ENCODE measurements at regions not wholly inside any gene's neighbourhood (a gene's known extent, or its start where the extent isn't known, plus 50 kb on each side); places are given as distances from the start of the nearest gene placed in this dataset.
"Not testable (repeated sequence)": the region's sequence is repeated elsewhere in the genome, so short reads cannot be mapped to it uniquely, and the experiment has no call there.

GRCh38 chr7:56491636-56492425 lies 375.6 kb upstream of the NUPR2 start:
- DNase-seq (ENCODE audit: low spot score in 2 of 2) = no peak
- H3K4me1 ChIP-seq = no peaks in the 10 kb centered on the region
- H3K27me3 ChIP-seq (ENCODE audit: low read depth) = no peaks in the 10 kb centered on the region
- H3K4me3 ChIP-seq = no peak overlapping the region
- H3K9me3 ChIP-seq = no peaks in the 10 kb centered on the region; the same call in 1 of the 2 replicates
- in situ Hi-C loops (cut with MboI; ENCODE audit: low sequenced_read_pairs) = no loop called here
- H3K36me3 ChIP-seq (replicated peaks) = no peaks in the 10 kb centered on the region

GRCh38 chr7:56483861-56484550 lies 367.8 kb upstream of the NUPR2 start:
- no peaks in the 10 kb centered on the region for H3K9me3 ChIP-seq
- no peak for DNase-seq (ENCODE audit: low spot score in 2 of 2)
- in situ Hi-C loops (cut with MboI; ENCODE audit: low sequenced_read_pairs) = no loop called here
- no peaks in the 10 kb centered on the region for H3K36me3 ChIP-seq (replicated peaks)
- H3K4me1 ChIP-seq = no peaks in the 10 kb centered on the region
- H3K4me3 ChIP-seq = no peak overlapping the region
- no peaks in the 10 kb centered on the region for H3K27me3 ChIP-seq (ENCODE audit: low read depth)

DNA sequence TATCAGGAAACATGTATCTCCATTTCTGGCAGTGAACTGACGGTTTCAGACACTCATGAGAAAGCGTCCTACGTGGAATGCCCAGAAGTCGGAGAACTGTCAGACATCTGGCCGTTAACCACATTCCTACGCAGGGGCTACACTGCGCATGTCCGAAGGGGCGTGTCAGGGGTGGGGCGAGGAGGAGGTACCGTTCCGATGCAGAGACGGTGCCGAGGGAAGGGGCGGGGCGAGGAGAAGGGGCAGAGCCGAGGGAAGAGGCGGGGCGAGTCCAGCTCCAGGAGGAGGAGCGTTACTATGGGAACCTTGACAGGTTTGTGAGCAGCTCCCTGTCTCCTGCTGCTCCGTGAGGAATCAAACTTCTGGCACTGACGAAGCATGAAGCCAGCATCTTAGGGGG lies 366.9 kb upstream of the NUPR2 start:
- Histone ChIP-seq H3K9me3 (no peaks in the 10 kb centered on the region), H3K4me3 (no peak overlapping the region)
- in situ Hi-C loops (cut with MboI; ENCODE audit: low sequenced_read_pairs) = no loop called here

DNA sequence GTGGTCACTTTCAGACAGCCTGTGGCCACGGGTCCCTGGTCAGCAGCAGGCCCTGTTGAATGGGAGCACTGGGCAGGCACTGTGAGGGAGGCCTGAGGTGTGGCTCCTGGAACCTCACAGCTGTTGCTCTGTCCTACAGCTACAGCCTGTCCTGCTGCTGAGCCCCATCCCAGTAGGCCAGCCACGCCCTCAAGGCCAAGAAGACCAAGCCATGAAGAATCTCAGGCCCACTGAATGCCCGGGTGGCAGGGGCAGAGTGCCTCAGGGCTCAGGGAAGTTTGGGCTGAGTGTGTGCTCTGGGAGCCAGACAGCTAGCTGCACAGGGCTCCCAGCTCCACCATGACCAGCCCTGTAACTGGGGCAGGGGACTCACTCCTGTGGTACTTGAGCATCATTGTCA lies 363.5 kb upstream of the NUPR2 start:
- Histone ChIP-seq H3K4me3 (no peak overlapping the region), H3K9me3 (no peaks in the 10 kb centered on the region), H3K27me3 (ENCODE audit: low read depth) (no peaks in the 10 kb centered on the region), H3K4me1 (no peaks in the 10 kb centered on the region), H3K36me3 (replicated peaks) (no peaks in the 10 kb centered on the region)
- DNase-seq (ENCODE audit: low spot score in 2 of 2) = no peak
- in situ Hi-C loops (cut with MboI; ENCODE audit: low sequenced_read_pairs) = no loop called here

More for the DNA sequence above, 366.9 kb upstream of the NUPR2 start:
- DNase-seq (ENCODE audit: low spot score in 2 of 2) = no peak
- H3K4me1 ChIP-seq = no peaks in the 10 kb centered on the region
- H3K27me3 ChIP-seq (ENCODE audit: low read depth) = no peaks in the 10 kb centered on the region
- no peaks in the 10 kb centered on the region for H3K36me3 ChIP-seq (replicated peaks)

GRCh38 chr7:56479136-56479535 lies 362.9 kb upstream of the NUPR2 start:
- H3K9me3 ChIP-seq = no peaks in the 10 kb centered on the region
- H3K4me3 ChIP-seq = no peak overlapping the region
- DNase-seq (ENCODE audit: low spot score in 2 of 2) = no peak
- in situ Hi-C loops (cut with MboI; ENCODE audit: low sequenced_read_pairs) = no loop called here
- no peaks in the 10 kb centered on the region for H3K36me3 ChIP-seq (replicated peaks)
- H3K4me1 ChIP-seq = no peaks in the 10 kb centered on the region
- no peaks in the 10 kb centered on the region for H3K27me3 ChIP-seq (ENCODE audit: low read depth)

GRCh38 chr7:56474271-56474670 lies 358.1 kb upstream of the NUPR2 start:
- Histone ChIP-seq H3K27me3 (ENCODE audit: low read depth) (no peaks in the 10 kb centered on the region), H3K9me3 (no peaks in the 10 kb centered on the region), H3K4me3 (no peak overlapping the region), H3K4me1 (no peaks in the 10 kb centered on the region), H3K36me3 (replicated peaks) (no peaks in the 10 kb centered on the region)
- in situ Hi-C loops (cut with MboI; ENCODE audit: low sequenced_read_pairs) = no loop called here
- no peak for DNase-seq (ENCODE audit: low spot score in 2 of 2)

DNA sequence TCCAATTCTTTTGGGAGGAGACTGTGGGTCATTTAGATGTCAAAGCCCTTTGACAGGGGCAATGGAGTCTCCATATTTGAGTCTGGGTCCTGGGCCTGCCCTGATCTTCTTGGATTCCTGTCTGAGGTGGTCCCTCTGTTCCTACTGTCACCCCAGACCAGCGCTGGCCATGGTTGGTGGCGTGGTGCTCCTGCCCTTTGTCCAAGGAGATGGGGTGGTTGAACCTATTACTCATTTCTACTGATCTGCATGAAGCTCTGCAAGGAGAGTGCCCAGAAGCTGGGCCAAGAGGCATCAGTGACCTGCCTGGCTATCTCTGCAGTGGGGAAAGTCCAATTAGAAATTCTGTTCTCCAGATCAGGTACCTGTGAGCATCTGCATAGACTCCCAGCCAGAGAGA lies 355.6 kb upstream of the NUPR2 start:
- Histone ChIP-seq H3K4me3 (no peak overlapping the region), H3K36me3 (replicated peaks) (no peaks in the 10 kb centered on the region), H3K27me3 (ENCODE audit: low read depth) (no peaks in the 10 kb centered on the region), H3K9me3 (no peaks in the 10 kb centered on the region; the same call in 1 of the 2 replicates), H3K4me1 (no peaks in the 10 kb centered on the region)
- DNase-seq (ENCODE audit: low spot score in 2 of 2) = no peak
- in situ Hi-C loops (cut with MboI; ENCODE audit: low sequenced_read_pairs) = no loop called here

DNA sequence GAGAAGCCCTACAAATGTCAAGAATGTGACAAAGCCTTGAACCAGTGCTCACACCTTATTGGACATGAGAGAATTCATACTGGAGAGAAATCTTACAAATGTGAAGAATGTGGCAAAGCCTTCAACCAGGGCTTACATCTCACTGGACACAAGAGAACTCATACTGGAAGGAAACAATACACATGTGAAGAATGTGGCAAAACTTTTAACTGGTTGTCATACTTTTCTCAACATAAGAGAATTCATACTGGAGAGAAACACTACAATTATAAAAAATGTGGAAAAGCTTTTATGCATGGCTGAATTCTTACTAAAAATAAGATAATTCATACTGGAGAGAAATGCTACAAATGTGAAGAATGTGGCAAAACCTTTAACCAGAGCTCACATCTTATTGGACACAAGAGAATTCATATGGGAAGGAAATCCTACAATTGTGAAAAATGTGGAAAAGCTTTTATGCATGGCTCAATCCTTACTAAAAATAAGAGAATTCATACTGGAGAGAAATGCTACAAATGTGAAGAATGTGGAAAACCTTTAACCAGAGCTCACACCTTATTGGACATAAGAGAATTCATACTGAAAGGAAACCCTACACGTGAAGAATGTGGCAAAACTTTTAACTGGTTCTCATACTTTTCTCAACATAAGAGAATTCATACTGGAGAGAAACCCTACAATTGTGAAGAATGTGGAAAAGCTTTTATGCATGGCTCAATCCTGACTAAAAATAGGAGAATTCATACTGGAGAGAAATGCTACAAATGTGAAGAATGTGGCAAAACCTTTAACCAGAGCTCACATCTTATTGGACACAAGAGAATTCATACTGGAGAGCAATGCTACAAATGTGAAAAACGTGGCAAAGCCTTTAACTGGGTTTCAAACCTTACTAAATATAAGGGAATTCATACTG lies 350.6 kb upstream of the NUPR2 start:
- H3K27me3 ChIP-seq (ENCODE audit: low read depth); H3K4me1 ChIP-seq; H3K4me3 ChIP-seq; DNase-seq (ENCODE audit: low spot score in 2 of 2); H3K36me3 ChIP-seq (replicated peaks); H3K9me3 ChIP-seq; in situ Hi-C loops (cut with MboI; ENCODE audit: low sequenced_read_pairs): not testable (repeated sequence)

DNA sequence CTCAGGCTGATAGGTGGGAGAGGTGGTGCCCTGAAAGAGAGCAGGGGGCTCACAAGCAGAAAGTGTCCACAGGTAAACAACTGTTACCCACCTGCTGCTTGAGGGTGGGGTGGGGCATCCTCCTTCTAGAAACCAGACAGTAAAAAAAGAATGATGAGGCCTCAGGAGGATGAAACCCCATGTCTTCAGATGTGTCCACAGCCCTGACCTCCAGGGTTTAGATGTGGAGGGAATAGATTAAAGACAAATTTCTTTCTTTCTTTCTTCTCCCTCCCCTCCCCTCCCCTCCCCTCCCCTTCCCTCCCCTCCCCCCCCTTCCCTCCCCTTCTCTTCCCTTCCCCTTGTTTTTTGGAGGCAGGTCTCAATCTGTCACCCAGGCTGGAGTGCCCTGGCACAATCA lies 333.5 kb upstream of the NUPR2 start:
- Histone ChIP-seq H3K27me3 (ENCODE audit: low read depth) (no peaks in the 10 kb centered on the region), H3K36me3 (replicated peaks) (no peaks in the 10 kb centered on the region), H3K9me3 (no peaks in the 10 kb centered on the region; the same call in 1 of the 2 replicates), H3K4me3 (no peak overlapping the region), H3K4me1 (no peaks in the 10 kb centered on the region)
- DNase-seq (ENCODE audit: low spot score in 2 of 2) = no peak
- in situ Hi-C loops (cut with MboI; ENCODE audit: low sequenced_read_pairs) = no loop called here

- H3K36me3 ChIP-seq (replicated peaks) = no peaks in the 10 kb centered on the region
- no peak overlapping the region for H3K4me3 ChIP-seq
- in situ Hi-C loops (cut with MboI; ENCODE audit: low sequenced_read_pairs) = no loop called here
- H3K9me3 ChIP-seq = no peaks in the 10 kb centered on the region; the same call in 1 of the 2 replicates
- no peaks in the 10 kb centered on the region for H3K27me3 ChIP-seq (ENCODE audit: low read depth)
- H3K4me1 ChIP-seq = no peaks in the 10 kb centered on the region
- no peak for DNase-seq (ENCODE audit: low spot score in 2 of 2)
Observed at GRCh38 chr7:56447864-56448693, 331.9 kb upstream of the NUPR2 start.

GRCh38 chr7:56420528-56420927 lies 304.3 kb upstream of the NUPR2 start:
- H3K4me1 ChIP-seq; H3K4me3 ChIP-seq; in situ Hi-C loops (cut with MboI; ENCODE audit: low sequenced_read_pairs); H3K27me3 ChIP-seq (ENCODE audit: low read depth); H3K36me3 ChIP-seq (replicated peaks); H3K9me3 ChIP-seq; DNase-seq (ENCODE audit: low spot score in 2 of 2): not testable (repeated sequence)

DNA sequence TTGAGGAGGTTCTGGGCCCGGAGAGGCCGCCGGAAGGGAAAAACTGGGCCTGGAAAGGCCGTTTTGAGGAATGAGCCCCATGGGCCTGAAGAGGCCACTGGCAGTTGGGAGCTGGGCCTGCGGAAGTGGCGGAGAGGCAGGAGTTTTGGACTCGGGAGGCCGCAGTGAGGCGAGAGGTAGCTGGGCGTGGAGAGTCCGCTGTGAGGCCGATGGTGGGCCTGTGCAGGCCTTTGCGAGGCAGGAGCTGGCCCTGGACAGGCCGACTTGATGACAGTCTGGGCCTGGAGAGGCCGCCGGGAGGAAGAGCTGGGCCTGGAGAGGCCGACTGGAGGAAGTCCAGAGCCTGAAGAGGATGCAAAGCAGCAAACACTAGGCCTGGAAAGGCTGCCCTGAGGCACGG lies 259.0 kb upstream of the NUPR2 start:
- Histone ChIP-seq H3K9me3 (peaks cover 3% of the 10 kb centered on the region), H3K27me3 (ENCODE audit: low read depth) (no peaks in the 10 kb centered on the region), H3K4me3 (no peak overlapping the region), H3K36me3 (replicated peaks) (no peaks in the 10 kb centered on the region), H3K4me1 (no peaks in the 10 kb centered on the region)
- in situ Hi-C loops (cut with MboI; ENCODE audit: low sequenced_read_pairs) = no loop called here
- DNase-seq (ENCODE audit: low spot score in 2 of 2) = no peak

DNA sequence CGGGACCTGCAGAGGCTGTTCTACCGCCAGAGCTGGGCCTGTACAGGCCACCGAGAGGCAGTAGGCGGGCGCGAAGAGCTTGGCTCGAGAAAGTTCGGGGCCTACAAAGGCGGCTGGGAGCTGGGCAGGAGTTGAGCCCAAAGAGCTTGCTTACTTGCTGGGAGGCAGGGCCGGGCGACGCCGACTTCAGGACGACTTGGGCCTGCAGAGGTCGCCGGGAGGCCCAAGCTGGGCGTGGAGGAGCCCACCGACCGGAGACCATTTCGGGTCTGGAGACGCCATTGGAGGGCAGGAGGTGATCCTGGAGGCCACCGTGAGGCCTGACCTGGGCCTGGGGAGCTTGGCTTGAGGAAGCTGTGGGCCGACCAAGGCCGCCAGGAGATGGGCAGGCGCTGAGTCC lies 258.4 kb upstream of the NUPR2 start:
- H3K9me3 ChIP-seq; DNase-seq (ENCODE audit: low spot score in 2 of 2); H3K4me1 ChIP-seq; H3K27me3 ChIP-seq (ENCODE audit: low read depth); in situ Hi-C loops (cut with MboI; ENCODE audit: low sequenced_read_pairs); H3K36me3 ChIP-seq (replicated peaks); H3K4me3 ChIP-seq: not testable (repeated sequence)

All from HAP-1 (cell line).